GM19351 (cell line): ENCODE measurements at regions not wholly inside any gene's neighbourhood (a gene's known extent, or its start where the extent isn't known, plus 50 kb on each side); places are given as distances from the start of the nearest gene placed in this dataset.

ENCODE experiments used
- ATAC-seq: cut with Tn5 transposase; IDR thresholded peaks from one replicate; pipeline ENCODE4 v1.9.1; 2021; ENCODE audit warnings: mild to moderate bottlenecking, moderate library complexity; ENCODE audit not compliant: unreplicated experiment

DNA sequence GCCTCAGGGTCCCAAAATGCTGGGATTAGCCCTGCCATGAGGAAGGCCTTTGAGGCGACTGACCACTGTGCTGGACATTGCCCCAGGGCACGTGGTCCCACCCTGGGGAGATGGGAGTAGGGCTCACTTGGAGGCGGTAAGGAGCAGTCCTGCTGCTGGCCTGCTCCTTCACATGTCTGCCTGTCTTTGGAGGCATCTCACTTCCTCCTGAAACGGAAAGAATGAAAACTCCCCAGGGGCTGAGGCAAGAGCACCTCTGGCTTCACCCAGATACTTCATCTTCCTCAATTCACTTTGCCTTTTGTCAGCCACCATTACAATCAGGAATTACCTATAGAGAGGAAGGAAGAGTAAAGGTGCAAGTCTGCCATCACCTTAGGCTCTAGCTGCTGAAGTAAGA, 59.9 kb upstream of the GATA6 start:
- no peak for ATAC-seq

DNA sequence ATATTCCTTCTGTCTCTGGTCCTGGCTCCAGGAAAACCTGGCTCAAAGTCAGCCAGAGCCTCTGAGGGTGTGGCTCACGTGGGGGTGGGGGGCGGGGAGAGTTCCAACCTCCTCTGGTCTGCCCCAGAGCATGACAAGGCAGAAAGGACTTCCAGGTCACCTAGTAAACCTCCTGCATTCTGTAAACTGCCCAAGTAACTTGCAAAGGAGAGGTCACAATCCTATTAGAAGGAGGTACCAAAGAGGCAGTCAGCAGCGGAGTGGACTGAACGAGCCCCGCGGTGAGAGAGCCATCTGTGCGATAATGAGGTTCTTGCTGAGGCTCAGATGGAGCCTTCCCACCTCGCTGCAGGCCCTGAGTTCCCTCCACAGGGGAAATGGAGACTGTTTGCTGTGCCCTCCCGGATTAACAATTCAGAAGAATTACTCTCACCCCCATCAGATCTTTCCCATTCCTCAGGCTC, 58.9 kb upstream of the GATA6 start:
- no peak for ATAC-seq

DNA sequence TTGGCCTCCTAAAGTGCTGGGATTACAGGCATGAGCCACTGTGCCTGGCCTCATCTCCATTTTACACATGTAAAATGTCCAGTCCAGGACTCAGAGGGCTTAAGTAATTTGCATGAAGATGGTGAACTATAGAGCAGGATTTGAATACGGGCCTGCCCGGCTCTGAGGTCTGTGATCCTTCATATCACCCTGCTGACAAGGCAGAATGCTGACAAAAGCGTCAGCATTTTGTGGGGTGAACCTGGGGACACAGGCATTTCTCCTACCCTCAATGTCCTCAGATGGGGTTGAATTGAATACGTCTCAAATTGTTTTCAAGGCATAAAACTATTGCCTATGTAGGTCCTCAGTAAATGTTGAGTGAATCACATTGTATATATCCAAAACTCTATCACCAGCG, 57.2 kb upstream of the GATA6 start:
- no peak for ATAC-seq

DNA sequence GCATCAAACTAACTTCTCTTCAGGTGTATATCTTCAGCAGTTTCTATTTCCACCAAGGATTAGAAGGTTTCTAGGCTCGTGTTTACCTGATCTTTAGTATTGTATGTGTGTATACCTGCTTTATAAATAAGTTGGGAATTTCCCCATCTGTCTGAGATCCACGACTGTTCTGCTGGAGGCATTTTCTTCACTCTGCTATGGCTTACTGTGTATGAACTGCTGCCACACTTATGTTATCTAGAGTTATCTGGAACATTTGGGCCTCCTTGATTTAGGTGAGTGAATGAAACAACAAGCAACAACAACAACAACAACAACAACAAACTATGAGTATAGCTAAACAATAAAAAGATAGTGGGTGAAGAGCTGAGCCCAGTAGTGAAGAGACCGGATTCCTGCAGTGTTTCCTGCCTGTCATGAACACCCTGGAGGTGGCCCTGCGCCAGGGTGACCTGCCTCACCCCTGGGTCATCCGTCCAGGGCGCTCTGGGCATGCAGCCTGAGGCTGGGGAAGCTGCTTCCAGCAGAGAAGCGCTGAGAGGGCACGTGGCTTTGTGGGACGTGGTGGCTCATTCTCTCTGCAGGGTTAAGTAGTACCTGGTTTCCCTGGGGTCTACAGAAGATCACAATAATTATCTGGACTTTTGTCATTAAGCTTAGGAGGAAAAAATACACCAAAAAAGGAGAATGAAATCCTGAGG, 56.1 kb upstream of the GATA6 start:
- ATAC-seq: no peak

DNA sequence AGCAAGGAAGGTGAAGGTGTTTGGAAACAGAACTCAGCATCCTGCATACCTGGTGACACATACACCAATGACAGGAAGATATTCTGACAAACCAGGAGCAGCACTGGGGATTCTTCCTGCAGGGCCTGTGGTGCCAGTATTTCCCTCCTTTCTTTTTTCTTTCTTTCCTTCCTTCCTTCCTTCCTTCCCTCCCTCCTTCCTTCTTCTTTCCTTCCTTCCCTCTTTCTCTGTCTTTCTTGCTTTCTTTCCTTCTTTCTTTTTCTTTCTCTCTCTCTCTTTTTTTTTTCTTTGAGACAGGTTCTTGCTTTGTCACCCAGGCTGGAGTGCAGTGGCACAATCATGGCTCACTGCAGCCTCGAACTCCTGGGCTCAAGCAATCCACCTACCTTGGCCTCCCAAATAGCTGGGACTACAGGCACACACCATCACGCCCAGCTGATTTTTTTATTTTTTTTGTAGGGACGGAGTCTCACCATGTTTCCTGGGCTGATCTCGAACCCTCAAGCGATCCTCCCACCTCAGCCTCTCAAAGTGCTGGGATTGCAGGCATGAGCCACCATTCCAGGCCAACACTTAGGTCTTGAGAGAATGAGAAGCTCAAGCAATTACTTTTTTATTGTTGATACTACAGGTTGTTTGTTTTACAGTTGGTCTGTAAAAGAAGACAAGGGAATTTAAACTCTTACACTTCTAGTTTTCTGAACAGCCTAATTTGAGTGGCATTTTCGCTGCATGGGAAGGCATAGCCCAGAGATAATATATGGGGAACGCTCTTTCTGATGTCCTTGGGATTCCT, 54.7 kb upstream of the GATA6 start:
- no peak for ATAC-seq

DNA sequence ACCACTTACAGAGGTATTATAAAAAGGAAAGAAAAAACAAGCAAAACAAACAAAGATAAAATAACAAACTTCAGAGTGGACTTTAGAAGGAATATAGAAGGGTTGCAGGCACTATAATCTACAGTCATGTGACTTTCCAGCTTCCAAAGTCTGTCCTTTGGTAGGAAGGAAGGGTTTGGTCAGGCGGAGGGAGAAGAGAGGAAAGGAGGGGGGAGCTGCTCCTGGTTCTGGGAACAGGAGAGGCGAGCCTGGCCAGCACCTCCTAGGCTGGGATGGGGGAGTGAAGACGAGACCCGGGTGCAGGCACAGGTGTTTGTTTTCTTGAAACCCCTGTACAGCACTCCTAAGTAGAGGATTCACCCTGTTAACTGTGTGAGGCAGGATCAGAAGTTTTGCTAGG, 53.8 kb upstream of the GATA6 start:
- no peak for ATAC-seq
